IPS DF 19.7 (cell line): ENCODE measurements at regions not wholly inside any gene's neighbourhood (a gene's known extent, or its start where the extent isn't known, plus 50 kb on each side); places are given as distances from the start of the nearest gene placed in this dataset.

Experiments
- DNase-seq: peaks from one replicate; pipeline ENCODE4 v3.0.0-alpha.2; 2013; ENCODE audit warnings: low read depth, low spot score

GRCh38 chr12:22990501-22990900 is 365.5 kb downstream of the ETNK1 start:
- DNase-seq: no peak

DNA sequence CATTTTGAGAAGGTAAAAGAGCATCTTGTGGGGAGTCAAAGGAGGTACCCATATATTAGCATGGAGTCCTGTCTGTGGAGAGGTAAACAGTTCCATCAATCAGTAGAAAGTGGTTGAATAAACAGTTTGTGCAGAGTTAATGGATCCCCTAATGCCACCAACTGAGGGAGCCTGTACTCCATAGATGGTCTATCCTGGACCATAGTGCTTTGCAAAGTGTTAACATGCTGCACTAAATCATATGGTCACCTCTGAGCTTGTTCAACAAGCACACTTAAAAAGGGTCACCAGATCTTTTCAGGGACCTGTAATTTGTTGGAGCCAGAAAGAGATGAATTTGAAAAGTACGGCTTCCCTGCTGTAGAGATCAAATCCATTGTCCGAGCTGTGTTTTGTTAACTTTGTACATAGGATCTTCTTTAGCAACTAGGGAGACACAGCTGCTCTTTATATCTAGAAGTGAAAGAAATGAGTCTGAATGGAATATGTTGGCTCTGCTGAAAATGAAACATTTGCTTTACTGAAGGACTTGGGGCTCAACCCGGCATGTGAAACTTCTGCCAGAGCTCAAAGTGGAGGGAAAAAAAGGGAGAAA is 366.4 kb downstream of the ETNK1 start:
- DNase-seq: no peak

- DNase-seq: no peak
Observed at GRCh38 chr12:22993609-22994315, 368.8 kb downstream of the ETNK1 start.

DNA sequence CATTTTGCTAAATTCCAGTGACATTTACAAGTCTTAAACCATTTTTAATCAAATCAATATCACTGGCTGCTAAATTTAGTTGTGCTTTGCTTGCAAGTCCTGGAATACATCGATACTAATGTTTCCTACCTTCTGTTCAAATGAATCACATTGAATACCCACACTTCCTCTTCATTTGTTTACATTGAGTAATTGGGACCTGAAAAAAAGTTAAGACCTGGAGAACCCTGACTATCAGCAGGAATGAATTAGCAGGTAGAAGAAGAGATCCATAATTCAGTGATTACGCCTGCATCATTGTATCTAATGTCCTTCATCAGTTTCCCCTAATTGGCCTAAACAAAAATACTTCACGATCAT is 369.3 kb downstream of the ETNK1 start:
- DNase-seq: no peak

- DNase-seq: no peak
Observed at GRCh38 chr12:23001487-23001886, 376.5 kb downstream of the ETNK1 start.

DNA sequence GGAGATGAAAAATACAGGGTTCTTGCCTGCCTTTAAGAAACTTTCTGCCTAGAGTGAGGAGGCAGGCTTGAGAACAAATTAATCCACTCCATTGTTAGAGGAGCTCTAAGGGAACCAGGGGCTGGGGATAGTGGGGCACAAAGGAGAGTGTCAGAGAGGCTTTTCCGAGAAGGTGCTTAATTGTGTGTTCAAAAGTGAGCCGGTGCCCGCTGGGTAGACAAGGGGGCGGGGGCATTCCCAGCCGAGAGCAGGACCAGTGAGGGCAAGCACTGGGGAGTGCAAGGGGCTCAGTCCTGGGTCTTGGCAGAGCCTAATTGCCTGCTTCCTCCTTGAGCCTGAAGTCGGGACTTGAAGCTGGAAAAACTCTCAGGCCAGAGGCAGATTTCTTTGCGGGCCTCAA is 377.4 kb downstream of the ETNK1 start:
- no peak for DNase-seq

DNA sequence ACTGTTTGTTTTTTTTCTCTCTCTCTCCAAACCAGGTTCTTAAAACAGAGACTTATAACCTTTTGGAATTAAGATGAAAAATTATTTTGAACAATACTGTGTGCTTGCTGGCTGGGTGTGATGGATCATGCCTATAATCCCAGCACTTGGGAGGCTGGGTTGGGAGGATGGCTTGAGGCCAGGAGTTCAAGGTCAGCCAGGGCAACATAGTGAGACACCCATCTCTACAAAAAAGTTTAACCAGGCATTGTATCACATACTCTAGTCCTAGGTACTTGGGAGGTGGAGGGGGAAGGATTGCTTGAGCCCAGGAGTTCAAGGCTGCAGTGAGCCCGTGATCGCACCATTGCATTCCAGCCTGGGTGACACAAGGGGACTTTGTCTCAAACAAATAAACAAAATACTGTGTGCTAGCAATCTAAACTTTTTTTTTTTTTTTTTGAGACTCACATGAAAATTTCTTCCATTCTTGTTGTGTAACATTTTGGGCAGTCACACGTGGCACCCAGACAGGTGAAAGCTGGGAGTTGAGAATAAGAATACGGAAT is 379.6 kb downstream of the ETNK1 start:
- DNase-seq: no peak

GRCh38 chr12:23005387-23005786 is 380.4 kb downstream of the ETNK1 start:
- no peak for DNase-seq

DNA sequence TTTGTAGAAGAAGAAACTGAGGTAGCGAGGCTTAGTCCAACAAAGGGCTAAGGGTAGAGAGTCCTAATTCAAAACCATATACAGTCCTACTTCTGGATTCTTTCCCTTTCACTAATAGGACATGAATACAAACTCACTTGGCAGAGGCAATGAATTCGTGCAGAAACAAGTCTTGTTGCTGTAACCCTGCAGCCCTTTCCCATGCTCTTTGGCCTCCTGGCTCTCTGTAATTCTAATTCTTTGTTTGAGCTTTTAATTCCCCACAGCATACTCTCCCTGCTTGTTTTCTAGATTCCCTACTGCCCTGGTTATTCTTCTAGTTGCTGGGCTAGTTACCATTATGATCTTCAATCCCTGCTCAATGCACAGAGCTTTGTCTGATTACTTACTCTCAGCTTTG is 381.4 kb downstream of the ETNK1 start:
- DNase-seq: no peak

DNA sequence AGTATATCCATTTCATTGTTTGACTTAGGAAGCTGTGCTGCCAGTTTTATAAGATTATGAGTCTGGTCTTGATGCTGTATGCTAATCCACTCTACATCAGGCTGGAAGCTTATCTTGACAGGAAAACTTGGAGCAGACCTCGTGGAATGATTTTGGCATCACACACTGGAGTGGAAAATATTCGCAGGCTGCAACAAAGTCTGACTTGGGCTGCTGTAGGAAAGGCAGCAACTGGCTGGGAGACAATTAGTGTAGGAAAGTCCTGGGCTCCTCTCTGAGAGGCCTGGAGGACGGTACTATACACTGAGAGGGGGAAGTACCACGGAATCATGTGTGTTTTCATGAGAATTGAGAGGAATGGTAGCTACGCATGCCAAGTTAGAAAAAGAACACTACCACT is 383.7 kb downstream of the ETNK1 start:
- DNase-seq: no peak

- DNase-seq: no peak
Observed at GRCh38 chr12:23014749-23015148, 389.8 kb downstream of the ETNK1 start.

DNA sequence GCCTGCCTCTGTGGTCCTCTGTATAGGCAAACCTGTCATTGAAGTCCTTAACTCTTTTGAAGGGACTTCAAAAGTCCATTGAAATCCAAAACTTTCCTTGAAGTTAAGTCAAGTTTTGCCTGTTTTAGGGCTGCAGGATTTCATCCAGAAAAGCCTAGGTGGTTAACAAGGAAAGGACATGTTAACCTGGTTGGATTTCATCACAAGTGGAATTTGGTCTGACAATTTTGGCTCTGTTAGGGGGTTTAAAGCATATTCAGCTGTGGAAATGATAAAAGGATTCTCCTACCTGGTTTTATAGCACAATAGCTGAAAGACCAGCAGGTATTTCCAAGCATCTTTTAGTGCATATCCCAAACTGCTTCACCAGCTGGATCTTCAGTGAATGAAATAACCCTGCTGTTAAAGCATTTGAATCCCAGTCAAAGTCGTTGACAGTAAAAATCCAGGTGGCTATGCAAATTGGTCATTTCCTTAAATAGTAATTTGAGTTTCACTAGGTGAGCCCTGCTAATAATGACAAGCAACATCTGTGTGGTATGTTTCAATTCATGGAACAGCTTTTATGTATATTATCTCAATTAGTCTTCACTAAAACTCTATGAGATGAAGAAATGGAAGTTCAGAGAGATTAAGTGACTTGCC is 400.5 kb downstream of the ETNK1 start:
- no peak for DNase-seq

- no peak for DNase-seq
Observed at GRCh38 chr12:23028158-23028802, 403.3 kb downstream of the ETNK1 start.

- DNase-seq: no peak
Observed at GRCh38 chr12:23029185-23029584, 404.2 kb downstream of the ETNK1 start.

- DNase-seq: no peak
Observed at GRCh38 chr12:23039834-23040233, 414.9 kb downstream of the ETNK1 start.

DNA sequence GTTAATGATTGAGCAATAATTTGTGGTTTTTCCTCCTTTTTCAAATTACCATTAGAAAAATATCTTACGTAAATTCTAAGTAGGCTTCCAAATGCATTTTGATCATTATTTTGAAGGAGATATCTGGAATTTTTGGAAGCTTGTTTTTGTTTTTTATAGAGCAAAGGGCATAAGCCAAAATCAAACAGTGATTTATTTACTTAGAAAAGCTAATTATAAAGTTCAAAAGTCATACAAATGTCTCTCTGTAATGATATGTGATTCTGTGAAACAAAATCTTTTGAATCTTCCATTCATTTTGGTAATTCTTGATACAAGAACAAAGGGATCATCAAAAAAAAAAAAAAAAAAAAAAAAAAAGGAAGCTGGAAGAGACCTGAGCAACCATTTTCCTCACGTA is 416.8 kb downstream of the ETNK1 start:
- no peak for DNase-seq

- no peak for DNase-seq
Observed at GRCh38 chr12:23043646-23044045, 418.7 kb downstream of the ETNK1 start.

DNA sequence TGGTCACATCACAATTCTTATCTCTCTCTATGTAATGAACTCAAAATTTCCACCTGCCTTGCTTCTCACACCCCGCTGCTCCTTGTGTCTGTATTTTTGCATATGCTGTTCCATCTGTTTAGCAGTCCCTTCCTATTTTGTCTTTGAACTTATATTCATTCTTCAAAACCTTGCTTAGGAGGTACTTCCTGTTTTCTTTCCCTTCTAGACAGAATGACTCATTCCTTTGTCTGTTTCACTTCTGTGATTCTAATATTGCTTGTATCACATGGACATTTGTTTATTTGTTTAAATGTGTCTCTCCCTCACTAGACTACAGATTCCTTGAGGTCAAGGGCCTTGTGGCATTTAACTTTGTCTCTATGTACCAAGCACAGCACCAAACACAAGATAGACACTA is 424.2 kb downstream of the ETNK1 start:
- DNase-seq: no peak

- DNase-seq: peak; percentile 30
Observed at GRCh38 chr12:23055004-23055403, 430.0 kb downstream of the ETNK1 start.

GRCh38 chr12:23057571-23057970 is 432.6 kb downstream of the ETNK1 start:
- no peak for DNase-seq

DNA sequence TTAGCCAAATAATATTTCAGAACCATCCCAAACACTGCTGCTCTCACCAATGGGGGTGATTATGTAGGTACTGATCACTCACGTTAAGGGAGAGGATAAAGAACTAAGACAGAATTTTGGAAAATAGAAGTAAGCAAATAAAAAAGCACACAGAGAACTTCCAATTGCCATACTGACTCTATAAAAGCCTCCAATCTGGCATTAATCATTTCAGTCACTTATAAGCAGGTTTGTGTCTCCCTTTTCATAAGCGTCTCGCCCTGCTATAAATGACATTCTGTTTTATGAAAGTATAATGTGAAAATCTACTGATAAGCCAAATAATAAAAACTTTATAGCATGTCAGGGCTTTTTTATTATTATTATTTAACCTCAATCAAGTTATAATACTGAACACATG is 435.2 kb downstream of the ETNK1 start:
- DNase-seq: no peak

DNA sequence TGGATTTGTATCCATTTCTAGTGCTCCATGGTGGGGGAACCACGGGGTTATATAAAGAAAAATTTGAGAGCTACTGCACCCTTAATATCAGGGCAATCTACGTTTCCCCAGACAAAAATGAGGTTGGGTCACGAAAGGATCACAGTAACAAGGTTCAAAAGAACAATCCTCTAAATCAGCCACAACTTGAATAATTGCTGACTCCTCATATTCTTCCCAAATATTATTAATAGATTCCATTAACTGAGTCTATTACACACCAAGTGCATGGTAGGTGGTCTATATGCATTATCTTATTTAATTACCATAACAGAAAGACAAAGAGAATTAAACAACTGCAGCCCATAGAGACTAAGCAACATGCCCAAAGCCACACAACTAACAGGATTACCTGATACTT is 438.2 kb downstream of the ETNK1 start:
- no peak for DNase-seq

- no peak for DNase-seq
Observed at GRCh38 chr12:23066095-23066494, 441.1 kb downstream of the ETNK1 start.
